Endothelial cell of umbilical vein (primary cell): ENCODE measurements at regions not wholly inside any gene's neighbourhood (a gene's known extent, or its start where the extent isn't known, plus 50 kb on each side); places are given as distances from the start of the nearest gene placed in this dataset.

Source experiments
- BruUV-seq: library from RNA; stranded (reverse); fragments of 400-500 nt; replicated peaks from 2 replicates; lab custom pipeline; 2021; lab: Mats Ljungman, UMichigan
- CTCF ChIA-PET: fragments of 300-600, 350-600 bp; sonication (Branson Sonifier 250); formaldehyde crosslinking; loops from one replicate; lab custom pipeline; 2021; ENCODE audit warnings: antibody characterized with exemption, inconsistent platforms; lab: Charles Lee
- POLR2A ChIA-PET: fragments of 300-600, 350-600 bp; sonication (Branson Sonifier 250); formaldehyde crosslinking; loops from one replicate; lab custom pipeline; 2021; ENCODE audit warnings: antibody characterized with exemption, inconsistent platforms; lab: Charles Lee
- DNase-seq: peaks from one replicate; pipeline ENCODE4 v3.0.0-alpha.2; 2011; ENCODE audit warnings: low read depth, low spot score
- FAIRE-seq: peaks from 2 replicates; lab custom pipeline; 2011; peaks lifted over from hg19 to GRCh38; lab: Jason Lieb, UNC
- H2AFZ ChIP-seq: 2 replicates; pipeline ENCODE4 v1.6.0; 2012; ENCODE audit warnings: low read depth, low read length, control low read depth, inconsistent platforms
- H3K27ac ChIP-seq: 2 replicates; pipeline ENCODE4 v1.5.1; 2011; ENCODE audit warnings: low read depth, mild to moderate bottlenecking, control low read depth, low read length, moderate library complexity; ENCODE audit not compliant: insufficient read depth
- H3K27me3 ChIP-seq, 2 experiments: 2 replicates each; pipeline versions ENCODE4 v1.6.0 to v1.6.1; 2011; ENCODE audit warnings: low read length in 2 of 2, mixed read lengths in 1 of 2; ENCODE audit not compliant: control insufficient read depth in 2 of 2, insufficient read depth in 2 of 2
- H3K36me3 ChIP-seq, 2 experiments: 2 replicates in 1 of 2; 3 replicates in 1 of 2; pipeline ENCODE4 v1.5.1; 2011; ENCODE audit warnings: low read length in 2 of 2, mild to moderate bottlenecking in 1 of 2, moderate library complexity in 1 of 2; ENCODE audit not compliant: control insufficient read depth in 2 of 2, insufficient read depth in 2 of 2; ENCODE audit errors: extremely low read depth in 1 of 2
- H3K4me1 ChIP-seq: 3 replicates; pipeline ENCODE4 v1.5.1; 2011; ENCODE audit warnings: mild to moderate bottlenecking, low read length; ENCODE audit not compliant: control insufficient read depth, insufficient read depth; ENCODE audit errors: extremely low read depth
- H3K4me2 ChIP-seq: 2 replicates; pipeline ENCODE4 v1.6.1; 2011; ENCODE audit warnings: low read length, control low read depth, mixed read lengths; ENCODE audit not compliant: insufficient read depth
- H3K4me3 ChIP-seq, 3 experiments: fragments of 200-600 bp in 1 of 3; sonication (generic), shearing (Covaris generic) in 1 of 3; replicated peaks in 1 of 3; 2 replicates each; pipeline ENCODE4 v1.5.1; 2011 to 2016; ENCODE audit warnings: control low read depth in 3 of 3, low read length in 3 of 3, mild to moderate bottlenecking in 2 of 3, inconsistent platforms in 1 of 3, low read depth in 1 of 3, moderate library complexity in 1 of 3; ENCODE audit not compliant: insufficient read depth in 1 of 3
- H3K79me2 ChIP-seq: 2 replicates; pipeline ENCODE4 v1.6.0; 2012; ENCODE audit warnings: low read length, inconsistent platforms; ENCODE audit not compliant: control insufficient read depth, insufficient read depth
- H3K9ac ChIP-seq: replicated peaks from 2 replicates; pipeline ENCODE3; 2011; ENCODE audit warnings: low read length, control low read depth; ENCODE audit not compliant: insufficient read depth; ENCODE audit errors: extremely low read depth
- H3K9me1 ChIP-seq: replicated peaks from 3 replicates; pipeline ENCODE4 v1.6.0; 2011; ENCODE audit warnings: mild to moderate bottlenecking, low read length; ENCODE audit not compliant: control insufficient read depth, insufficient read depth; ENCODE audit errors: extremely low read depth
- H3K9me3 ChIP-seq: replicated peaks from 2 replicates; pipeline ENCODE4 v1.5.1; 2012; ENCODE audit warnings: low read length, inconsistent platforms; ENCODE audit not compliant: control insufficient read depth, insufficient read depth
- H4K20me1 ChIP-seq: replicated peaks from 2 replicates; pipeline ENCODE3; 2011; ENCODE audit warnings: mild to moderate bottlenecking, low read length; ENCODE audit not compliant: control insufficient read depth, insufficient read depth; ENCODE audit errors: extremely low read depth
- EZH2 ChIP-seq: IDR thresholded peaks from 2 replicates; pipeline ENCODE4 v1.6.1; 2012; ENCODE audit warnings: borderline replicate concordance, low read depth, mild to moderate bottlenecking, moderate library complexity, low read length, inconsistent platforms; ENCODE audit not compliant: severe bottlenecking
- FOS ChIP-seq: IDR thresholded peaks from 2 replicates; pipeline ENCODE4 v1.6.1; 2011; ENCODE audit warnings: mild to moderate bottlenecking, low read length, moderate library complexity, borderline replicate concordance; ENCODE audit not compliant: insufficient read depth
- GATA2 ChIP-seq: IDR thresholded peaks from 2 replicates; pipeline ENCODE4 v1.7.0; 2011; ENCODE audit warnings: low read depth, mild to moderate bottlenecking, moderate library complexity, mixed read lengths, low read length; ENCODE audit not compliant: insufficient read length, insufficient read depth
- JUN ChIP-seq: IDR thresholded peaks from 2 replicates; pipeline ENCODE4 v1.6.1; 2011; ENCODE audit warnings: borderline replicate concordance, low read depth; ENCODE audit not compliant: insufficient read length, insufficient read depth
- MYC ChIP-seq: IDR thresholded peaks from one replicate; pipeline ENCODE4 v1.6.1; 2011; ENCODE audit warnings: mild to moderate bottlenecking, low read depth, low read length
- POLR2A ChIP-seq: IDR thresholded peaks from 2 replicates; pipeline ENCODE4 v1.6.1; 2012; ENCODE audit warnings: low read depth, mild to moderate bottlenecking, control low read depth, low read length
- POLR2AphosphoS5 ChIP-seq: IDR thresholded peaks from 2 replicates; pipeline ENCODE4 v1.6.1; 2012; ENCODE audit warnings: low read depth, mild to moderate bottlenecking, control low read depth, low read length, moderate library complexity; ENCODE audit not compliant: insufficient read depth
- dilution Hi-C: fragments of 300-500 bp; cut with MboI; formaldehyde crosslinking; loops from one replicate; pipeline ENCODE4 v1.15.0; 2019; ENCODE audit warnings: low sequenced_read_pairs; ENCODE audit not compliant: extremely low pct_ligation_motif_present
- intact Hi-C: fragments of 100-400 bp; cut with micrococcal nuclease; formaldehyde crosslinking; loops from one replicate; pipeline ENCODE4 v1.10.0; 2022
- TF ChIP-seq, protein P1 (sequence below): IDR thresholded peaks from 2 replicates; pipeline ENCODE4 v1.6.1; 2011; ENCODE audit not compliant: insufficient read depth, insufficient read length
- TF ChIP-seq, protein P2 (sequence below), 2 donors: IDR thresholded peaks; 1 replicate in 1 of 2; 2 replicates in 1 of 2; pipeline ENCODE4 v1.5.1; 2011; ENCODE audit warnings: low read length in 2 of 2, mild to moderate bottlenecking in 2 of 2, moderate library complexity in 2 of 2, control low read depth in 1 of 2, inconsistent platforms in 1 of 2, low read depth in 1 of 2; ENCODE audit not compliant: insufficient read depth in 1 of 2; ENCODE audit errors: extremely low read depth in 1 of 2

DNA sequence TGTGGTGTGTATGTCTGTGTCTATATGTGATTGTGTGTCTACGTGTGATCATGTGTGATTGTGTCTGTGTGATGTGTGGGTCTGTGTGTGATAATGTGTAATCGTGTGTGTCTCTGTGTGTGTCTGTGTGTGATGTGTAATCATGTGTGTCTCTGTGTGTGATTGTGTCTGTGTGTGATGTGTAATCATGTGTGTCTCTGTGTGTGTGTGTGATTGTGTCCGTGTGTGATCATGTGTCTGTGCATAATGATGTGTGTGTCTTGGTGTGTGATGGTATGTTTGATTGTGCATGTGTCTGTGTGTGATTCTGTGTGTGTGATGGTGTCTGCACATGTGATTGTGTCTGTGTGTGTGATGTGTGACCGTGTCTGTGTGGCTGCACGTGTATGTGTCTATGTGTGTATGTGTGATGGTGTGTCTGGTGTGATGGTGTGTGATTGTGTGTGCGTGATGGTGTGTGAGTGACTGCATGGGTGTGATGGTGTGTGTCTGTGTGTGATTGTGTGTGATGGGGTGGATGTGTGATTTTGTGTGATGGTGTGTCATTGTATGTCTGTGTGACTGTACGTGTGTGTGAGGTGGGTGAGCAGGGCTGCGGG is 78.9 kb downstream of the RTP5 start:
- TF ChIP-seq GATA2 (no peak), JUN (no peak), EZH2 (no peak), POLR2AphosphoS5 (no peak), POLR2A (no peak), FOS (no peak), MYC (no peak)
- TF ChIP-seq, protein P1, sequence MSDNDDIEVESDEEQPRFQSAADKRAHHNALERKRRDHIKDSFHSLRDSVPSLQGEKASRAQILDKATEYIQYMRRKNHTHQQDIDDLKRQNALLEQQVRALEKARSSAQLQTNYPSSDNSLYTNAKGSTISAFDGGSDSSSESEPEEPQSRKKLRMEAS = no peak
- TF ChIP-seq, protein P2, sequence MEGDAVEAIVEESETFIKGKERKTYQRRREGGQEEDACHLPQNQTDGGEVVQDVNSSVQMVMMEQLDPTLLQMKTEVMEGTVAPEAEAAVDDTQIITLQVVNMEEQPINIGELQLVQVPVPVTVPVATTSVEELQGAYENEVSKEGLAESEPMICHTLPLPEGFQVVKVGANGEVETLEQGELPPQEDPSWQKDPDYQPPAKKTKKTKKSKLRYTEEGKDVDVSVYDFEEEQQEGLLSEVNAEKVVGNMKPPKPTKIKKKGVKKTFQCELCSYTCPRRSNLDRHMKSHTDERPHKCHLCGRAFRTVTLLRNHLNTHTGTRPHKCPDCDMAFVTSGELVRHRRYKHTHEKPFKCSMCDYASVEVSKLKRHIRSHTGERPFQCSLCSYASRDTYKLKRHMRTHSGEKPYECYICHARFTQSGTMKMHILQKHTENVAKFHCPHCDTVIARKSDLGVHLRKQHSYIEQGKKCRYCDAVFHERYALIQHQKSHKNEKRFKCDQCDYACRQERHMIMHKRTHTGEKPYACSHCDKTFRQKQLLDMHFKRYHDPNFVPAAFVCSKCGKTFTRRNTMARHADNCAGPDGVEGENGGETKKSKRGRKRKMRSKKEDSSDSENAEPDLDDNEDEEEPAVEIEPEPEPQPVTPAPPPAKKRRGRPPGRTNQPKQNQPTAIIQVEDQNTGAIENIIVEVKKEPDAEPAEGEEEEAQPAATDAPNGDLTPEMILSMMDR (IDR thresholded peaks at IDR 0.05; ENCODE audit: extremely low read depth in 1 of 2, insufficient read depth in 1 of 2, low read depth in 1 of 2, low read length in 2 of 2) = no peak
- Histone ChIP-seq H3K4me3 (no peak overlapping the region), H3K4me1 (no peaks in the 10 kb centered on the region), H2AFZ (no peak overlapping the region), H4K20me1 (no peaks in the 10 kb centered on the region), H3K27ac (no peak overlapping the region), H3K79me2 (no peaks in the 10 kb centered on the region), H3K4me2 (no peak overlapping the region), H3K9me3 (no peaks in the 10 kb centered on the region), H3K9me1 (no peaks in the 10 kb centered on the region), H3K27me3 (no peaks in the 10 kb centered on the region), H3K36me3 (no peaks in the 10 kb centered on the region), H3K9ac (no peak overlapping the region)
- CTCF ChIA-PET = no interaction called here
- FAIRE-seq = no peak
- DNase-seq = no peak
- dilution Hi-C loops = no loop called here
- POLR2A ChIA-PET = no interaction called here
- BruUV-seq = no TSS peak
- intact Hi-C loops = no loop called here
